HG03103 (cell line): ENCODE measurements at regions not wholly inside any gene's neighbourhood (a gene's known extent, or its start where the extent isn't known, plus 50 kb on each side); places are given as distances from the start of the nearest gene placed in this dataset.
A peak's percentile ranks its signal among the peaks of the same experiment; 100 is the strongest.
"Not testable (repeated sequence)": the region's sequence is repeated elsewhere in the genome, so short reads cannot be mapped to it uniquely, and the experiment has no call there.

Source experiments
- ATAC-seq: cut with Tn5 transposase; IDR thresholded peaks from one replicate; pipeline ENCODE4 v1.9.1; 2021; ENCODE audit warnings: low read depth; ENCODE audit not compliant: unreplicated experiment

DNA sequence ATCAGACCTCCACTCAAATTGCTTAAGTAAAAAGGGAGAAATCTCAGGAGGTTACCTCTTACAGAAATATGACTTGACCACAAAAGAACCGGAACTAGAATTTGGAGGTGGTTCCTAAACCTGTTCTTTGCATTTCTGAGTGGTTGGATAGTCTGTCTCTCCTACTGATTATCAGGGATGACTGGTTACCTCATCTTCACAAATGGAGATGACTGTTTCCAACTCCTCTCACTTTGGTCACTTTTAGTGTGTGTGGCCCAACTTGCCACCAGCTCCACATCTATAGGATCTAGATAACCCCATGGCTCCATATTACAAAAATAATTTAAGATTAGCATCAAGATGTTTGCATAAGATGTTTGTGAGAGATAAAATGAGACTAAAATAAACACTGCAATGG, 95.5 kb downstream of the CCDC71L start:
- no peak for ATAC-seq

DNA sequence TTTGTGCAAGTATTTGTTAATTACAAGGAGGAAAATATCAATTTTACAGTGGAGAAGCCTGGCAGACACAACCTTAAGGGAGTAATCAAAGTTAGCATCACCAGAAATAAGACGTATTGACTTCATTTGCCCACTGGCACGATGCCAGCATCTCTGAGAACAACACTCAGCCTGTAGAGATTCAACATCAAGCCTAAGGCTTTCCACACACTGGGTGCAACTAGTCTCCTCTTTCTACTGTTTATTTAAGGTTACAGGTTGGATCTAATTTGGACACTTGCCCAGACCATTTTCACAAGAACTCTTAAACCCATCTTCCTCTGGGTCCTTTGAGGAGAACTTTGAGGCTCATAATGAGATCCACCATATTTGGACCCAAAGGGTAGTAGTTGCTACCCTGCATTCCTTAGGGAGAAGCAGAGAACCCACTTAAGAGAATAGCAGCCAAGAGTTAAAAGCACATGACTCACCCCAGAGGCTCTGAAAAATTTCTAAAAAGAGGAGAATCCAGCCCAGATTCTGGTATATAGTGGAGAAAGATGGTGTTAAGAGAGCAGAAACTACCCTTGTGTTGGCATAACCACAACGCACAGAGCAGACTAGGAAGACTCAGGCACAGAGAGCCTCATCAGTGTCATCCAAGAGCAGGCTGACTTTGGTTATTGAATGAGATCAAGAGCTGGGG, 97.3 kb downstream of the CCDC71L start:
- ATAC-seq = no peak

DNA sequence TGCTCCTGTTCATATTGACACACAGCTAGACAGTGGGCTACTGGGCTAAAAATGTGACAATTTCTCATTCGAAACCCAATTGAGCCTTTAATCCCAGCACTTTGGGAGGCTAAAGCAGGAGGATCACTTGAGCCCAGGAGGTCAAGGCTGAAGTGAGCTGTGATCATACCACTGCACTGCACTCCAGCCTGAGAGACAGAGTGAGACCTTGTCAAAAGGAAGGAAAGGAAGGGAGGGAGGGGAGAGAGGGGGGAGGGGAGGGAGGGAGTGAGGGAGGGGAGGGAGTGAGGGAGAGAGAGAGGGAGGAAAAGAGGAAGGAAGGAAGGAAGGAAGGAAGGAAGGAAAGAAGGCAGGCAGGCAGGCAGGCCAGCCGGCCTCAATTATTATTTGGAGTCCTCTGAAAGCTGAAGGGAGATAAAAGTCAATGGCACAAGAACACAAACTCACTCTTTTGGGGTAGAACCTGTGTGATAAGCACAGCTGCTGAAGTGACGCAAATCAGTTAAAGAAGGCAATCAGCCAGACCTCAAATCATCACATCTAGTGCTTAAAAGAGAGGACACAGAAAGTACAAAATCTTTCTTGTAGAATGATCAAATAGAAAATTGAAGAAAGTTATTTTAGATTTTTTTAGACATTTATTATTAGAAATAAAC, 98.1 kb downstream of the CCDC71L start:
- no peak for ATAC-seq

DNA sequence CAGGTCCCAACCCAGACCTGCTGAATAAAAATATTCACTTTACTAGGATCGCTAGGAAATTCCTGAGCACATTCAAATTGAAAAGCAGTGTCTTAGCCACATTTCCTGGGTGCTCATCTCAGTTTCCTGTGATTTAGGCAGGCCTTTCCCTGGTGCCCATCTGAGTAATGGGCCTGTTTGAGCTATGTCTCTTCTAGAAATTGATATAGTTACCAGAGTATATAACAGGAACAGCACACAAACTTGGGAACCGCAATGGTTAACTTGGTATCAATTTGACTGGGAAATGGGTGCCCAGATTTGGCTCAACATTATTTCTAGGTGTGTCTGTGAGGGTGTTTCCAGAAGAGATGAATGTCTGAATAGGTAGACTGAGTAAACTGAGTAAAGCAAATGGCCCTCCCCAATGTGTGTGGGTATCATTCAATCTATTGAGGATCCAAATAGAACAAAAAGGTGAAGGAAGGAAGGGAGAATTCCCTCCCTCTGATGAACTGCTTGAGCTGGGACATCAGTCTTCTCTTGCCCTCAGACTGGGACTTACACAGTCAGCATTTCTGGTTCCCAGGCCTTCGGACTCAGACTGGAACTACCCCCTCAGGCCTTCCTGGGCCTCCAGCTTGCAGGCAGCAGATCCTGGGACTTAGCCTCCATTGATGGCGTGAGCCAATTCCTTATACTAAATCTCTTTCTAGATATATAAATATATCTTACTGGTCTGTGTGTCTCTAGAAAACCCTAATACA, 99.1 kb downstream of the CCDC71L start:
- ATAC-seq = no peak

DNA sequence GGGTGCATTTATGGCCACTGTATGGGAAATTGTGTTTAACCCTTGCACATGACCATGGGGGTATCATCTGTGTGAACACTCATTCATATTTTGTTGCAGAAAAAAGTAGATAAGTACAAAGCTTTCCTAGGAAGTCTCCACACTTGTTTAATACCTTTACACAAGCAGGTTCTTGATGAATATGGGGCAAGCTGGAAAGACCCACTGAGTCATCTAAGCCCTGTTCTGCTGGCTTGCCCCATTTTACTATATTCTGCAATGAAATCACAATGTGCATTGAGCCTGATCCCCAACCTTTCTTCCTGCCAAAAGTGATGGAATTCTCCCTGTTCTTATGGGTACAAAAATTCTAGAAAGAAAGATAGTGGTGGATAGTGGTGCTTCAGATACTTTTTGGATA, 99.8 kb downstream of the CCDC71L start:
- ATAC-seq = no peak

DNA sequence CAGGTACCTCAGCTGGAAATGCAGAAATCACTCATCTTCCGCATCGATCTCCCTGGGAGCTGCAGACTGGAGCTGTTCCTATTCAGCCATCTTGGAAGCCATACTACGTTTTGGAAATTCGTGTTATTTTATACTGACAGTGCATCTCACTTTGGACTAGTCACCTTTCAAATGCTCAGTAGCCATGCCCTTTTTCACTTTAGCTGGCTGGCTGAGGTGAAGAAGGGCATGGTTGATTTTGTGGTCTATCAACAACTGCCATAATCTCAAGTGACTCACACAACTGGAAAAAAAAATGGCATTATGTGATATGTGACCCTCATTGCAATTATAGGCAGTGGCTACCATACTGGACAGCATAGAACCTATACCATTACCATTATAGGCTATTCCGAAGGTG, 100.5 kb downstream of the CCDC71L start:
- no peak for ATAC-seq

DNA sequence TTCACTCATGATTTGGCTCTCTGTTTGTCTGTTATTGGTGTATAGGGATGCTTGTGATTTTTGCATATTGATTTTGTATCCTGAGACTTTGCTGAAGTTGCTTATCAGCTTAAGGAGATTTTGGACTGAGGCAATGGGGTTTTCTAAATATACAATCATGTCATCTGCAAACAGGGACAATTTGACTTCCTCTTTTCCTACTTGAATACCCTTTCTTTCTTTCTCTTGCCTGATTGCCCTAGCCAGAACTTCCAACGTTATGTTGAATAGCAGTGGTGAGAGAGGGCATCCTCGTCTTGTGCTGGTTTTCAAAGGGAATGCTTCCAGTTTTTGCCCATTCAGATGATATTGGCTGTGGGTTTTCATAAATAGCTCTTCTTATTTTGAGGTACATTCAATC, 104.7 kb downstream of the CCDC71L start:
- not testable (repeated sequence) for ATAC-seq

DNA sequence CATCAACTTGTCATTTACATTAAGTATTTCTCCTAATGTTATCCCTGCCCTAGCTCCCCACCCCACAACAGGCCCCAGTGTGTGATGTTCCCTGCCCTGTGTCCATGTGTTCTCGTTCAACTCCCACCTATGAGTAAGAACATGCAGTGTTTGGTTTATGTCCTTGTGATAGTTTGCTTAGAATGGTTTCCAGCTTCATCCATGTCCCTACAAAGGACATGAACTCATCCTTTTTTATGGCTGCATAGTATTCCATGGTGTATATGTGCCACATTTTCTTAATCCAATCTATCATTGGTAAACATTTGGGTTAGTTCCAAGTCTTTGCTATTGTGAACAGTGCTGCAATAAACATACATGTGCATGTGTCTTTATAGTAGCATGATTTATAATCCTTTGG, 106.3 kb downstream of the CCDC71L start:
- ATAC-seq = not testable (repeated sequence)

DNA sequence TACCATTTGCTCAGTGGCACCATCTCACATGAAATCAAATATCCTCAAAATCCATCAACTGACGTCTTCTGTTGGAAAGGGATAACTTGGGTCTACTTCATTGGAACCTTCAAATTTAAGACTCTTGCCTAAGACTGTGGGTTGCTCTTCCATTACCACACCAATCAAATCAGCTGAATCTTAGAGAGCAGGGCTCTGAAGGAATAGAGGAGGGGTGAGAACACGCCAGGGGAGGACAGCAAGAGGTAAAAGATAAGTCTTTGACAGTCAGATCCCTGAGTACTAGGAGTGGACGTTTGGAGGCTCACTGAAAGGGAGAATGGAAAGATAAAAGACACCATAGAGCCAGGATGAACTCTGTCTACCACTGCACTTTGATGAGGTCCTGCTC, 107.5 kb downstream of the CCDC71L start:
- ATAC-seq = no peak

DNA sequence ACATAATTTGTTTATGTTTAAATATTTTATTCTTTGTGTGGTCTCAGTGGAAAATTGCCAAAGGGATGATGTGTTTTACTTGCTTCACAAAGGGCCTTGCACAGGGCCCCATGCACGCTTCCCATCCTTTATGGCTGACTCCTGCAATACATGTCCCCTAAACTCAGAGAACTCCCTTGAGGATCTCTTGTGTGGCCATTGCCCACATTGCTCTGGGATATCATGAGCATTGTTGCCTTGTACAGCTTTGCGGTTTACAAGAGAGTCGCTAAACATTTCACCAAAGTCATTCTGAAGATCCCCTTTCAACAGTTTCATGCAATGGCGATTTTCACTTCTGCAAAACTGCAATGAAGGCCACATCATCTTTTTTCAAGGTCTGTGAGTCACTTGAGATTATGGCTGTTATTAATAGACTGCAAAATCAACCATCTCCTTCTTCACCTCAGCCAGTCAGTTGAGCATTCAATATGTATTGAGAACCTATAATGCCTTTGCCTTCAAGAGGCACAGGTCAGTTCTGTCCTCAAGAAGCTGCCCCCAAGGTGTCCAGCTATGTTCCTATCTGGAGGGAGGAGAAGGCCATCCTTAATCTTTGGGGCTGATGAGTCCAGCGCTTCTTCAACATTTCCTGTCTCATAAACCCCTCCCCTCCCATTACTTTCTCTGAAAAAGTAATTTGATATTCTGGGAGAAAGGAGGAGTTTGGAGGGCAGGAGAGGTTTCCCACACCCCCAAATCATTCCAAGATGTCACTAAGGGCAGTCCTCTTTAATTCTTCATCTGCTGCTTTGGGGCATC, 108.1 kb downstream of the CCDC71L start:
- peak; percentile 96 for ATAC-seq

DNA sequence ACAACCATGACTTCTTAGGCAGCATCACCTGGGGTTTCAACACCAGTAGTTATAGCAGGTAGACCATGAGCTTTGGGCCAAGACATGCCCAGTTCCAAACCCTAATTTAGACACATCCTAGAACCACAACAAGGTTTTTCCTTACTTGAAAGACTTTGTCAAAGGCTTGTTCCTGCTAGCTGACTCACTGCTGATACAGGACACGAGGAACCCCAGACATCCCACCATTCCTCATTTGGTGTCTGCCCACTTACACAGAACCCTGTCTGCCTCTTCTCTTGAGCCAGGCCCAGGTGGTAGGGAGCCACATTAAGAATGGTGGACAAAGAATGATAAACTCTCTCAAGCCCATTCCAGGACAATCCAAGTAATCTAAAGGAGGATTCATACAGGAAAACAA, 109.0 kb downstream of the CCDC71L start:
- no peak for ATAC-seq

DNA sequence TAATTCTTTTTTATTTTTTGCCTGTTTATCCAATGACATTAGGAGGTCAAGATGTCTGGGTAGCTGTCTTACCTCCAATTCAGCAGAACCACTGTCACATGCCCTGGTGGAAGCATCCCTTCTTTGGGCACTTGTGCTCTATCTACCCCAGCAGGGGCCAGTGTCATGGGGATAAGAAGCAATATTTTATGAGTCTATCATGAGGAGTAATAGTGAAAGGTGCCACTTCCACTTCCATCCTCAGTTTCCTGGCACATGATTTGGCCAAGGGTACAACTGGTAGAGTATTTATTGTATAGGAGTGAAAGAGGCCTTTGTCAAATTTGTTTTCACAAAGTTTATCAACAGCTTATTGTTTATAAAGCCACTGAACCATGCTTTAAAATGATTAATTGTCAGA, 112.5 kb downstream of the CCDC71L start:
- no peak for ATAC-seq

DNA sequence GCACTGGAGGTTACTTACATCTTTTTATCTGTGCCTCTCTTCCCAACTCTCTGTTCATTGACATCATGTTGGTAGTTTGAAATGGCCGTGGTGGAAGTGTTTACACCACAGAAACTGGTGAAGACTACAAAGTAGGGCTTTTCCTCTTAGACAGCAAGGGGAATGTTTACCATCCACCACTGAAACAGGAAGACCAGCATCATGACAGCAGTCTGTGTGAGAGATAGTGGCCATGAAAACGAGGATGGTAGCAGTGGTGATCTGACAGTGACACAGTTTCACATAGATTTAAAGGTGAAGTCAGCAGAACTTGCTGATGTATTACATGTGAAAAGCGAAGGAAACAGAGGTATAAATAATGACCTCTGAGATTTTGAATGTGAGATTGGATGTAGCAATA, 115.7 kb downstream of the CCDC71L start:
- ATAC-seq = no peak

DNA sequence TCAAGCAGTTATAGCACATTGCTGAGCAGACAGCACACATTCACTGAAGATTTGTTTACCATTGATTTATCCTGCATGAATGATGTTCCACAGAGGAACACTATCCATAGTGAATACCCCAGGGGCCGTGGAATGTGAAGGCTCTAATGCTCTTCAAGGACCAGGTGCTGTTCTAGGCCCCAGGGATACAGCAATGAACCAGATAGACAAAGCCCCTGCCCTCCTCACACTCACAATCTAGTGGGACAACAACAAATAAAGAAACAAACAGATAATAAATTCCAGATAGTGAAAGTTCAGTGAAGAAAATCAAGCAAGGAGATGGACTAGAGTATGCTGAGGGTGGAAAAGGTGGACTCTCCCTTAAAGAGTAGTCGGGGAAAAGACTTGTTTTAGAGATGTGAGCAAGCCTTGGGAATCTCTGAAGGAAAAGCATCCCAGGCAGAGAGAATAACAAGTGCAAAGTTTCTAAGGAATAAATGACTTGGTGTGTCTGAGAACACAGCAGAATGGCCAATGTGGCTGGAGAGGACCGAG, 117.7 kb downstream of the CCDC71L start:
- no peak for ATAC-seq

DNA sequence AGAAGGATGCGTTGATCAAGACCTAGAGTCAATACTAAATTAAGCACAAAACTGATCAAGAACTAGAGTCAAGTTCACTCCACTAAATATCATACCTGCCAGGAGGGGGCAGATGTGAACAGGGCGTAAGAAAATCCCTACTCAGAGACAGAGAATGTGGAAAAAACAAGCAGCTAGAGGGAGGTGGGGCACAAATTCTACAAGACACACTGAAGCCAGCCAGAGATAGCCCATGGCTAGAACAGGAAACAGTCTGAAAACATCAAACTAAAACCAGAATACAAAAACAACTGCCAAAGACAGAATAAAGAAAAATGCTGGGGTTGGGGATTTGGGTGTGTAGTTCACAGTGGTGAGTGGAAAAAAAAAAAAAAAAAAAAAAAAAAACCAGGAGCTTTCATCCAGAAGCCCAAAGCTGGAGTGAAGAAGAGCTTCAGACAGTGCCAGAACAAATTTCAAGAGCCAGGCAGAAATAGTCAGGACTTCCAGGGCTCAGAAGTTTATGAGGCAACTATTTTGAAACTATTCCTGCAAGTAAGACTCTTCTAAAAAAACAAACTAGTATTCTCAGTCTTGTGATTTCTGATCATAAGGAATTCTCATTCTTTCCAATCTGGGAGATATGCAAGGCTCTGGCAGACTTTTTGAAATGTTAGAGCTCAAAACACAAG, 118.3 kb downstream of the CCDC71L start:
- ATAC-seq = peak; percentile 84

DNA sequence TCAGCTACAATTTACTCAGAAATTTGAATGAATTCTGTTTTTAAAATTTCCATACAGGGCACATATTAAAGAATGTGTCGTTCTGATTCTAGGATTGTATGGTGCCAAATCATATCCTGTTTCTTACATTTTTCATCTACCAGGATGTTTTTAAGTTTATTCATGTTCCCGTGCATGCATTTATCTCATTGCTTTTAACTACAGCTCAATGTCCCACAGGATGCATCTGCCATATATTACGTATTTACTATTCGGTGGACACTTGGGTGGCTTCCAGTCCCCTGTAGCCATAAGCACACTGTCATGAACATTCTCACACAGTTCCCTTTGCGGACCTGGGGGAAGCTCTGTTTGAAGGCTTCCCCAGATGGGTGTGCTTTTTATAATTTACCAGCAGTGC, 122.3 kb downstream of the CCDC71L start:
- ATAC-seq = no peak

DNA sequence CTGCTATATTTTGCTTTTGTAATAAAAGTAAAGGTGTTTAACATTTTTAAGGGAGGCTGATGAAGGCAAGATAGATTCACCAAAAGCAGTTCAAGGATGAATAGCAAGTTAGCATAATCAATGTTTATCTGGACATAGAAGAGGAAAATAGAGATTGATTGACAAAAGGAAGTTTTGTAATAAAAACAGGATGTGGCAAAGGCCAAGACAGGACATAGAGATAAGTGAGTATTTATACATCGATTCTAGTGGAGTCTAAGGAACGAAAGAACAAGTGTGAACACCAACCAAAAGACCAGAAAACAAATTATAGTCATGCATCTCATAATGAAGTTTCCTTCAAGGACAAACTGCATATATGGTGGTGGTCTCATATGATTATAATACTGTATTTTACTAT, 123.8 kb downstream of the CCDC71L start:
- ATAC-seq = no peak

DNA sequence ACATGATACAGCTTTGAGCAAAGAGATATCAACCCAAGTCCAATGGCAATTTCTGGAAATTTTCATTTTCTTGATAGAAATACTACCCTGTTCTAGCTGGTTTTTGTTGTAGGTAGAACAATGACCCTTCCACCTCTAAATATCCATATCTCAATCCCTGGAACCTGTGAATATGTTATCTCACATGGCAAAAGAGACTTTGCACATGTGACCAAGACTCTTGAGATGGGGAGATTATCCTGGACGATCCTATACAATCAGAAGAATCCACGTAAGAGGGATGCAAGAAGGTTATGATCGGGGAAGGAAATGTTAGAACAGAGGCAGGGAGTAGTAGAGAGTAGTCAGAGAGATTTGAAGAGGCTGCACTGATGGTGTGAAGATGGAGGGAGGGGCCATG, 124.9 kb downstream of the CCDC71L start:
- ATAC-seq = no peak

DNA sequence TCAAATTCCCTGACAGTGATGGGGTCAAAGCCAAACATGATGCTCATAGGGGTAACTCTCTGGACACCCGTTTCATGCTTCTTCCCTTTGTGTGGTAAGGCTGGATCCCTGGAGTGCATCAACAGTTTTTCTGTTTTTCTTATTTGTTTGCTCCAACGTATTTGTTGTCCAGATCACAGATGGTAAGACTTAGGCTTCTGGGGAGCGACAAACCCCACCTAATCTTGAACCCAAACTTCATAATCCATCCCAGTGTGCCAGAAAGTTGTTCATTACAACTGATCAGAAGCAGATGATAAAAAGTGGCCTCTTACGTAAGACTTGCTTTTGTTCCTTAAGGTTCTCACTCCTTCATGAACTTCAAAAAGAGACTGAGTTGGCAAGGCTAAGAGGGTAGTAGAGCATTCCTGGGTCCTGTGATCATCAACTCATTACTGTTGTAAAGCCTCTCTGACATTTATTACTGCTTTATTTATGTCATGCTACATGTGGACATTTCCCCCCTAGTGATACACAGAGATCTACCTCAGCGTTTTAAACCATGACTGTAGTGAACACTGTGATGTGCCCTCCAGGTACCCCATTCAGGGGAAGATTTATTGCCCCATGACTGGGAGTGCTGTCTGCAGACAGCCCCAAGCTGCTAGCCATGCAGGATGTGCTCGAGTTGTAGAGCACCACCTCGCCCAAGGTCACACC, 125.6 kb downstream of the CCDC71L start:
- no peak for ATAC-seq
